Fibroblast of skin of back (primary cell): ENCODE measurements at regions not wholly inside any gene's neighbourhood (a gene's known extent, or its start where the extent isn't known, plus 50 kb on each side); places are given as distances from the start of the nearest gene placed in this dataset.
"Not testable (repeated sequence)": the region's sequence is repeated elsewhere in the genome, so short reads cannot be mapped to it uniquely, and the experiment has no call there.

ENCODE experiments used
- DNase-seq: peaks from one replicate; pipeline ENCODE4 v3.0.0-alpha.2; 2013

DNA sequence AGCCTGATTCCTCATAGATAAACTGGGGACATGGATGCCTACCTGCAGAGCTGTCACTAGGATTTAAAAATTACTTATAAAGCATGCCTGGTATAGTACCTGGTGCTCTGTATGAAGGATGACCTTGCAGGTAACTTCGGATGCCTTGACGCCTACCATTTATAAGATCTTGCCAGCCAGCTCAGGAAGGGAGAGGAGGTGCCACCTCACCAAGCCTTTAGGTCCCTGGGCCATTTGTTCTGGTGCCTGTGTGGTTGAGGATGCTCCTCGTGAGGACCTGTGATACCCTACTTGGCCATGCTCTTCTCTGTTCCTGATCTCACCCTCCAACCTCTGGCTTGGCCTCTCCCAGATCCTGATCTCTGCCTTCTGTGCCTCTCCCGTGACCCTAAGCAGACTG lies 85.2 kb downstream of the FDX1 start:
- DNase-seq, result no peak

GRCh38 chr11:110517381-110517780 lies 87.6 kb downstream of the FDX1 start:
- not testable (repeated sequence) for DNase-seq

- DNase-seq, result peak; percentile 60
These were observed 89.2 kb downstream of the FDX1 start for GRCh38 chr11:110518809-110519514.

DNA sequence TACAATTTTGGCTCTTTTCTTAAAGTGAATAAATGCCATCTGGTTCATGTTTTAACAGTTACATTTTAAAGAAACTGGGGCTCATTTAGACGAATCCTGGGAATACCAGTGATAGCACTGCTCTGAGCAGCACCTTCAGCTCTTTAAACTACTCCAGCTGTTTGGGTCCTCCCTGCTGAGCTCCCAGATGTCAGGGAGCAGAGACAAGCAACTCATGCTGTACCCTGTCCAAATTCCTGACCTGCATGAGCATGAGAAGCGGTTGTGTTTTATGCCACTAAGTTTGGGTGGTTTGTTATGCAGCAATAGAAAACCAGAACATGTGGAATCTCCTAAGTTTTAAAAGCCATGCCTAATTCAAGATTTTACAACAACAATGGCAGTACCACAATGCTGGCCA lies 90.0 kb downstream of the FDX1 start:
- DNase-seq, result no peak

DNA sequence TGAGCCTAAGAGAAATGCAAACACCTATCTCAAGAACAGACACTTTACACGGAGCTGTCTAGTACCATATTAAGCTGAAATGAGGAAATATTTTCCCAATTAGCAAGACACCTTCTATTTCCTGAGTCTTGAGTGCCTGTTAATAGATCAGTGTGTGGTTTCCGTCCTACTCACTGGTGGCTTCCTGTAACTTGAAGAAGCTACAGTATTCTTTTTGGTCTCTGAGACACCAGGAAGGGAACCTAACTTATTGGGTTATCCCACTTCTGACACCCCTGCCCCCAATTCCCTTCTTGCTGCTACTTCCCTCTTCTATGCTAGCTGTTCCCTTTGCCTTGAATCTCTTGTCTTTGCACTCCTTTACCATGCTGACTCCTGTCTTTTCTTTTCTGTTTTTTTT lies 92.7 kb downstream of the FDX1 start:
- peak; percentile 22 for DNase-seq

- peak; percentile 92 for DNase-seq
These were observed 94.5 kb downstream of the FDX1 start for GRCh38 chr11:110524238-110524637.

- DNase-seq, result peak; percentile 22
These were observed 96.1 kb downstream of the FDX1 start for GRCh38 chr11:110525883-110526282.

- DNase-seq, result no peak
These were observed 96.6 kb downstream of the FDX1 start for GRCh38 chr11:110526323-110526722.
